Gastrocnemius medialis (tissue), 4 donors: ENCODE measurements at regions not wholly inside any gene's neighbourhood (a gene's known extent, or its start where the extent isn't known, plus 50 kb on each side); places are given as distances from the start of the nearest gene placed in this dataset.

Source experiments
- CTCF ChIP-seq, 5 experiments: fragments of 450-650 bp in 3 of 5; fragments of 200-600 bp in 2 of 5; sonication (generic) in 2 of 5; IDR thresholded peaks in 4 of 5; conservative IDR thresholded peaks in 1 of 5; 1 replicate in 4 of 5; 2 replicates in 1 of 5; pipeline ENCODE4 v1.5.1; 2016 to 2019; ENCODE audit warnings: antibody characterized with exemption in 5 of 5, mild to moderate bottlenecking in 3 of 5, moderate library complexity in 3 of 5
- POLR2A ChIP-seq, 2 donors: fragments of 450-650 bp; IDR thresholded peaks; one replicate each; pipeline ENCODE4 v1.6.1; 2017; ENCODE audit warnings: antibody characterized with exemption in 2 of 2, mild to moderate bottlenecking in 2 of 2, moderate library complexity in 2 of 2

- no peak for TF ChIP-seq POLR2A (IDR thresholded peaks at IDR 0.05)
- TF ChIP-seq CTCF (IDR thresholded peaks at IDR 0.05 in 4 of 5, conservative IDR thresholded peaks at IDR 0.05 in 1 of 5), result no peak
These were observed 406.9 kb upstream of the CDH4 start for GRCh38 chr20:60845146-60845545.
